ENCODE measurements at regions not wholly inside any gene's neighbourhood (a gene's known extent, or its start where the extent isn't known, plus 50 kb on each side); places are given as distances from the start of the nearest gene placed in this dataset.

- Histone ChIP-seq H3K79me1 (ENCODE audit: low read depth, low read length) (no peaks in the 10 kb centered on the region), H3K4ac (replicated peaks; ENCODE audit: insufficient read length, low read depth, low read length) (no peak overlapping the region), H2BK15ac (ENCODE audit: low read length) (no peak overlapping the region), H3K27me3 (replicated peaks in 1 of 4; ENCODE audit: control insufficient read depth in 3 of 4, extremely low read depth in 1 of 4, insufficient read depth in 3 of 4, low read length in 3 of 4) (no peaks in the 10 kb centered on the region), H2AFZ (ENCODE audit: low read length) (no peak overlapping the region), H3K9ac (replicated peaks in 1 of 4; ENCODE audit: extremely low read depth in 1 of 4, low read depth in 3 of 4, low read length in 3 of 4) (no peak overlapping the region), H2AK5ac (ENCODE audit: low read depth, low read length) (no peak overlapping the region), H3K18ac (ENCODE audit: extremely low read depth, low read length) (no peak overlapping the region), H3K23me2 (ENCODE audit: low read depth, low read length) (no peaks in the 10 kb centered on the region), H2BK120ac (replicated peaks; ENCODE audit: low read depth, low read length) (no peak overlapping the region), H3K14ac (ENCODE audit: insufficient read length) (no peak overlapping the region), H3K9me3 (ENCODE audit: insufficient read depth in 2 of 2, low read depth in 1 of 2, low read length in 1 of 2) (no peaks in the 10 kb centered on the region), H3K36me3 (ENCODE audit: control insufficient read depth in 2 of 4, insufficient read depth in 4 of 4, low read length in 3 of 4) (no peaks in the 10 kb centered on the region), H3K79me2 (ENCODE audit: control insufficient read depth in 1 of 2, insufficient read depth in 2 of 2, low read length in 2 of 2) (no peaks in the 10 kb centered on the region), H4K91ac (replicated peaks; ENCODE audit: insufficient read length, low read length) (no peak overlapping the region), H2BK12ac (ENCODE audit: low read depth, low read length) (no peak overlapping the region), H2BK5ac (ENCODE audit: low read depth, low read length) (no peak overlapping the region), H2BK20ac (ENCODE audit: low read length) (no peak overlapping the region), H4K5ac (ENCODE audit: insufficient read length, low read depth, low read length) (no peak overlapping the region), H3K4me2 (ENCODE audit: insufficient read depth in 1 of 2, low read depth in 2 of 2, low read length in 2 of 2) (no peak overlapping the region), H3K27ac (ENCODE audit: low read depth, low read length) (no peak overlapping the region), H3K23ac (ENCODE audit: insufficient read length) (no peak overlapping the region), H4K20me1 (replicated peaks in 1 of 2; ENCODE audit: control insufficient read depth in 1 of 2, insufficient read depth in 2 of 2, low read length in 2 of 2) (no peaks in the 10 kb centered on the region), H3K4me3 (ENCODE audit: extremely low read depth in 1 of 4, insufficient read depth in 2 of 4, low read depth in 3 of 4, low read length in 4 of 4) (no peak overlapping the region), H3K56ac (replicated peaks; ENCODE audit: insufficient read length, low read depth, low read length) (no peak overlapping the region), H4K8ac (ENCODE audit: extremely low read depth, insufficient read depth, low read length) (no peak overlapping the region), H3K4me1 (replicated peaks in 1 of 4; ENCODE audit: control insufficient read depth in 3 of 4, insufficient read depth in 4 of 4, low read length in 3 of 4) (no peaks in the 10 kb centered on the region)
- FAIRE-seq, result no peak
- POLR2A ChIA-PET (ENCODE audit: partially characterized antibody), result no interaction called here
- WGBS, 2 experiments (ENCODE audit: extremely low coverage in 1 of 2, insufficient coverage in 1 of 2, insufficient read length in 1 of 2, insufficient replicate concordance in 2 of 2, low coverage in 1 of 2, low lambda C conversion rate in 2 of 2, missing lambda C conversion rate in 1 of 2), result 80% methylated on average over 1 of the region's 1 CpG; no CpG with 5 or more reads in 1 of the 2 experiments
- DNase-seq (ENCODE audit: low read depth in 1 of 2, low spot score in 2 of 2), result no peak
- TF ChIP-seq SUZ12 (IDR thresholded peaks at IDR 0.05; ENCODE audit: low read length) (no peak), KDM4A (IDR thresholded peaks at IDR 0.05; ENCODE audit: low read depth, low read length, severe bottlenecking) (no peak)
- CTCF ChIA-PET (ENCODE audit: partially characterized antibody), result interaction anchor here (0.6 to 1.9 kb wide), 4 partner anchors 12 to 283 kb away, joined by 3 to 6 read pairs (median 4); no protein-coding TSS in a partner anchor
These were observed 189.9 kb upstream of the PRLR start for GRCh38 chr5:35420200-35420599.

Measured in H1 (cell line).